Keratinocyte (primary cell): ENCODE measurements at regions not wholly inside any gene's neighbourhood (a gene's known extent, or its start where the extent isn't known, plus 50 kb on each side); places are given as distances from the start of the nearest gene placed in this dataset.

ENCODE experiments used
- EZH2 ChIP-seq: IDR thresholded peaks from one replicate; pipeline ENCODE4 v1.6.1; 2012; ENCODE audit warnings: inconsistent platforms, mild to moderate bottlenecking, low read length, moderate library complexity
- TF ChIP-seq, protein P1 (sequence below), 3 experiments: IDR thresholded peaks in 1 of 3; conservative IDR thresholded peaks in 1 of 3; optimal IDR thresholded peaks in 1 of 3; 2 replicates in 2 of 3; 3 replicates in 1 of 3; pipeline versions ENCODE3 to v1.5.1; 2011; ENCODE audit warnings: low read length in 3 of 3, mild to moderate bottlenecking in 3 of 3, moderate library complexity in 2 of 3, control low read depth in 1 of 3, inconsistent platforms in 1 of 3; ENCODE audit not compliant: insufficient read depth in 2 of 3; ENCODE audit errors: extremely low read depth in 1 of 3

- TF ChIP-seq EZH2, result no peak
- TF ChIP-seq, protein P1, sequence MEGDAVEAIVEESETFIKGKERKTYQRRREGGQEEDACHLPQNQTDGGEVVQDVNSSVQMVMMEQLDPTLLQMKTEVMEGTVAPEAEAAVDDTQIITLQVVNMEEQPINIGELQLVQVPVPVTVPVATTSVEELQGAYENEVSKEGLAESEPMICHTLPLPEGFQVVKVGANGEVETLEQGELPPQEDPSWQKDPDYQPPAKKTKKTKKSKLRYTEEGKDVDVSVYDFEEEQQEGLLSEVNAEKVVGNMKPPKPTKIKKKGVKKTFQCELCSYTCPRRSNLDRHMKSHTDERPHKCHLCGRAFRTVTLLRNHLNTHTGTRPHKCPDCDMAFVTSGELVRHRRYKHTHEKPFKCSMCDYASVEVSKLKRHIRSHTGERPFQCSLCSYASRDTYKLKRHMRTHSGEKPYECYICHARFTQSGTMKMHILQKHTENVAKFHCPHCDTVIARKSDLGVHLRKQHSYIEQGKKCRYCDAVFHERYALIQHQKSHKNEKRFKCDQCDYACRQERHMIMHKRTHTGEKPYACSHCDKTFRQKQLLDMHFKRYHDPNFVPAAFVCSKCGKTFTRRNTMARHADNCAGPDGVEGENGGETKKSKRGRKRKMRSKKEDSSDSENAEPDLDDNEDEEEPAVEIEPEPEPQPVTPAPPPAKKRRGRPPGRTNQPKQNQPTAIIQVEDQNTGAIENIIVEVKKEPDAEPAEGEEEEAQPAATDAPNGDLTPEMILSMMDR (optimal IDR thresholded peaks at IDR 0.05 in 1 of 3, IDR thresholded peaks at IDR 0.05 in 1 of 3, conservative IDR thresholded peaks at IDR 0.05 in 1 of 3; ENCODE audit: extremely low read depth in 1 of 3, insufficient read depth in 2 of 3, low read length in 3 of 3), result no peak
Observed at GRCh38 chrX:19172741-19173140, 50.5 kb upstream of the ADGRG2 start.
